Peyer's patch (tissue), 4 donors: ENCODE measurements at regions not wholly inside any gene's neighbourhood (a gene's known extent, or its start where the extent isn't known, plus 50 kb on each side); places are given as distances from the start of the nearest gene placed in this dataset.

Experiments
- CTCF ChIP-seq, 6 experiments: fragments of 450-650 bp in 4 of 6; fragments of 200-600 bp in 2 of 6; sonication (generic) in 1 of 6; IDR thresholded peaks; one replicate each; pipeline ENCODE4 v1.5.1; 2017 to 2019; ENCODE audit warnings: antibody characterized with exemption in 6 of 6, mild to moderate bottlenecking in 3 of 6, moderate library complexity in 1 of 6
- POLR2A ChIP-seq, 2 donors: fragments of 450-650 bp; IDR thresholded peaks; one replicate each; pipeline ENCODE4 v1.5.1; 2017; ENCODE audit warnings: antibody characterized with exemption in 2 of 2, mild to moderate bottlenecking in 2 of 2, moderate library complexity in 2 of 2

GRCh38 chr18:57916684-57917083, 113.6 kb upstream of the ATP8B1 start:
- TF ChIP-seq CTCF (IDR thresholded peaks at IDR 0.05) = no peak
- no peak for TF ChIP-seq POLR2A (IDR thresholded peaks at IDR 0.05)
